HepG2 (cell line): ENCODE measurements at regions not wholly inside any gene's neighbourhood (a gene's known extent, or its start where the extent isn't known, plus 50 kb on each side); places are given as distances from the start of the nearest gene placed in this dataset.

ENCODE experiments used
- ATAC-seq: fragments of 200-7000 bp; cut with Tn5 transposase; 3 replicates; pipeline ENCODE4 v1.9.1; 2020; ENCODE audit warnings: mild to moderate bottlenecking, moderate library complexity
- BruUV-seq: library from RNA; stranded (reverse); fragments of 400-500 nt; replicated peaks from 2 replicates; lab custom pipeline; 2021; lab: Mats Ljungman, UMichigan
- CTCF ChIA-PET: fragments of 300-600 bp; formaldehyde crosslinking; extraction: SDS; loops from one replicate; lab custom pipeline; 2021; ENCODE audit warnings: low total read pairs, inconsistent platforms, low intra/inter-chr PET ratio; lab: Yijun Ruan, JAX
- POLR2A ChIA-PET: fragments of 350-600 bp; sonication (Branson Sonifier 250); formaldehyde crosslinking; loops from one replicate; lab custom pipeline; 2020; ENCODE audit warnings: antibody characterized with exemption, inconsistent platforms; lab: Yijun Ruan, JAX
- DNase-seq: peaks from one replicate; pipeline ENCODE4 v3.0.0-alpha.2; 2015; ENCODE audit warnings: low spot score
- FAIRE-seq: peaks from 3 replicates; lab custom pipeline; 2011; peaks lifted over from hg19 to GRCh38; lab: Jason Lieb, UNC
- H2AFZ ChIP-seq: one replicate; pipeline ENCODE4 v1.6.1; 2011; ENCODE audit warnings: low read length, inconsistent platforms
- H3K27ac ChIP-seq: fragments of 300-600 bp; 3 replicates; pipeline ENCODE4 v1.8.0; 2011; ENCODE audit warnings: mixed run types, mild to moderate bottlenecking, mixed read lengths, low read length, inconsistent platforms; ENCODE audit not compliant: insufficient read depth; ENCODE audit errors: extremely low read length
- H3K27me3 ChIP-seq, 2 experiments: fragments of 200-600 bp in 1 of 2; 2 replicates in 1 of 2; 3 replicates in 1 of 2; pipeline versions ENCODE4 v1.6.0 to v1.8.0; 2011; ENCODE audit warnings: low read length in 2 of 2, mild to moderate bottlenecking in 2 of 2, moderate library complexity in 2 of 2, inconsistent platforms in 1 of 2; ENCODE audit not compliant: insufficient read depth in 2 of 2, control insufficient read depth in 1 of 2
- H3K36me3 ChIP-seq, 2 experiments: fragments of 200-600 bp in 1 of 2; replicated peaks in 1 of 2; 2 replicates in 1 of 2; 3 replicates in 1 of 2; pipeline versions ENCODE4 v1.5.1 to v1.8.0; 2011; ENCODE audit warnings: low read length in 2 of 2, inconsistent platforms in 1 of 2; ENCODE audit not compliant: insufficient read depth in 2 of 2, control insufficient read depth in 1 of 2
- H3K4me1 ChIP-seq: 2 replicates; pipeline ENCODE4 v1.5.1; 2012; ENCODE audit warnings: low read length, inconsistent platforms; ENCODE audit not compliant: insufficient read depth
- H3K4me2 ChIP-seq: 2 replicates; pipeline ENCODE4 v1.6.0; 2011; ENCODE audit warnings: low read depth, low read length, inconsistent platforms
- H3K4me3 ChIP-seq, 3 experiments: fragments of 200-600 bp in 1 of 3; sonication (generic), shearing (Covaris generic) in 1 of 3; replicated peaks in 1 of 3; 2 replicates each; pipeline ENCODE4 v1.5.1; 2011 to 2016; ENCODE audit warnings: low read length in 3 of 3, inconsistent platforms in 2 of 3, low read depth in 2 of 3, mild to moderate bottlenecking in 2 of 3, control low read depth in 1 of 3, mixed read lengths in 1 of 3; ENCODE audit not compliant: insufficient read depth in 1 of 3
- H3K79me2 ChIP-seq: one replicate; pipeline ENCODE4 v1.6.1; 2011; ENCODE audit warnings: low read length, inconsistent platforms; ENCODE audit not compliant: insufficient read depth
- H3K9ac ChIP-seq: 2 replicates; pipeline ENCODE4 v1.6.0; 2011; ENCODE audit warnings: mild to moderate bottlenecking, low read depth, low read length, inconsistent platforms; ENCODE audit not compliant: insufficient read depth
- H3K9me3 ChIP-seq: 2 replicates; pipeline ENCODE4 v1.5.1; 2012; ENCODE audit warnings: mild to moderate bottlenecking, low read length
- H4K20me1 ChIP-seq: 2 replicates; pipeline ENCODE4 v1.6.0; 2011; ENCODE audit warnings: inconsistent platforms, mild to moderate bottlenecking, low read length, moderate library complexity; ENCODE audit not compliant: insufficient read depth
- ATF7 ChIP-seq, 2 experiments: fragments of 450-650 bp in 1 of 2; sonication (generic) in 1 of 2; formaldehyde crosslinking in 1 of 2; IDR thresholded peaks; 2 replicates each; pipeline versions ENCODE4 v1.4.0 to v1.6.1; 2016 to 2020; ENCODE audit warnings: antibody characterized with exemption in 1 of 2, mild to moderate bottlenecking in 1 of 2, missing genetic modification reagents in 1 of 2
- ATF7-NPFF ChIP-seq: sonication (generic); formaldehyde crosslinking; IDR thresholded peaks from 2 replicates; pipeline ENCODE4 v1.8.1; 2023; ENCODE audit warnings: mild to moderate bottlenecking, low read depth, missing genetic modification reagents, moderate library complexity
- CHCHD3 ChIP-seq: sonication (generic); formaldehyde crosslinking; IDR thresholded peaks from 2 replicates; pipeline ENCODE4 v1.8.0; 2022; ENCODE audit warnings: mild to moderate bottlenecking, missing genetic modification reagents, moderate library complexity
- ERF ChIP-seq: IDR thresholded peaks from 2 replicates; pipeline ENCODE4 v1.6.1; 2018; ENCODE audit warnings: missing biosample characterization, missing genetic modification reagents
- HIVEP1 ChIP-seq: sonication (generic); formaldehyde crosslinking; IDR thresholded peaks from 2 replicates; pipeline ENCODE4 v1.4.0; 2020; ENCODE audit warnings: mild to moderate bottlenecking, missing genetic modification reagents
- PRDM4 ChIP-seq: sonication (generic); formaldehyde crosslinking; IDR thresholded peaks from 2 replicates; pipeline ENCODE4 v1.9.0; 2021; ENCODE audit warnings: missing genetic modification reagents, borderline replicate concordance
- SALL1 ChIP-seq: sonication (generic); formaldehyde crosslinking; IDR thresholded peaks from 2 replicates; pipeline ENCODE4 v1.8.0; 2022; ENCODE audit warnings: mild to moderate bottlenecking, missing genetic modification reagents
- SATB2 ChIP-seq: sonication (generic); formaldehyde crosslinking; IDR thresholded peaks from 2 replicates; pipeline ENCODE4 v1.5.0; 2020; ENCODE audit warnings: missing genetic modification reagents
- SNAPC2 ChIP-seq: sonication (generic); formaldehyde crosslinking; IDR thresholded peaks from 2 replicates; pipeline ENCODE4 v1.8.1; 2022; ENCODE audit warnings: mild to moderate bottlenecking, missing genetic modification reagents
- ZBTB37 ChIP-seq: sonication (generic); formaldehyde crosslinking; IDR thresholded peaks from 2 replicates; pipeline ENCODE4 v1.4.0; 2020; ENCODE audit warnings: mild to moderate bottlenecking, missing genetic modification reagents
- ZC3H4 ChIP-seq: sonication (generic); formaldehyde crosslinking; IDR thresholded peaks from 2 replicates; pipeline ENCODE4 v1.4.0; 2020; ENCODE audit warnings: missing genetic modification reagents, borderline replicate concordance
- ZFP36 ChIP-seq: fragments of 150-350 bp; IDR thresholded peaks from 2 replicates; pipeline ENCODE4 v1.6.1; 2018; ENCODE audit warnings: borderline replicate concordance, low read length, low read depth; ENCODE audit not compliant: partially characterized antibody
- ZMYM4 ChIP-seq: sonication (generic); formaldehyde crosslinking; IDR thresholded peaks from 2 replicates; pipeline ENCODE4 v1.8.1; 2023; ENCODE audit warnings: mild to moderate bottlenecking, missing genetic modification reagents
- ZNF225 ChIP-seq: sonication (generic); formaldehyde crosslinking; IDR thresholded peaks from 2 replicates; pipeline ENCODE4 v1.4.0; 2020; ENCODE audit warnings: mild to moderate bottlenecking, missing genetic modification reagents
- ZNF552 ChIP-seq: sonication (generic); formaldehyde crosslinking; IDR thresholded peaks from 2 replicates; pipeline ENCODE4 v1.9.0; 2022; ENCODE audit warnings: missing genetic modification reagents, mild to moderate bottlenecking, borderline replicate concordance
- ZNF839 ChIP-seq: sonication (generic); formaldehyde crosslinking; IDR thresholded peaks from 2 replicates; pipeline ENCODE4 v1.4.0; 2020; ENCODE audit warnings: missing genetic modification reagents, mild to moderate bottlenecking, borderline replicate concordance
- ZSCAN12 ChIP-seq: sonication (generic); formaldehyde crosslinking; IDR thresholded peaks from 2 replicates; pipeline ENCODE4 v1.9.0; 2021; ENCODE audit warnings: mild to moderate bottlenecking, missing genetic modification reagents
- ZSCAN20 ChIP-seq: sonication (generic); formaldehyde crosslinking; IDR thresholded peaks from 2 replicates; pipeline ENCODE4 v1.4.0; 2020; ENCODE audit warnings: missing genetic modification reagents, mild to moderate bottlenecking, borderline replicate concordance
- WGBS: methylation state at CpG from one replicate; pipeline ENCODE4 v1.1.6; 2017; ENCODE audit warnings: low lambda C conversion rate; 5-methylcytosine and 5-hydroxymethylcytosine counted together
- in situ Hi-C: cut with HindIII; loops from 2 replicates; pipeline ENCODE4 v1.10.0; 2017; ENCODE audit warnings: low pct_unique_long_range_greater_than_20kb; ENCODE audit not compliant: extremely low pct_ligation_motif_present
- intact Hi-C: fragments of 100-400 bp; cut with micrococcal nuclease; formaldehyde crosslinking; loops from one replicate; pipeline ENCODE4 v1.10.0; 2022; ENCODE audit not compliant: unreplicated experiment
- TF ChIP-seq, protein P1 (sequence below): sonication (generic); formaldehyde crosslinking; IDR thresholded peaks from 2 replicates; pipeline ENCODE4 v1.5.1; 2020; ENCODE audit warnings: missing genetic modification reagents, mild to moderate bottlenecking, borderline replicate concordance

DNA sequence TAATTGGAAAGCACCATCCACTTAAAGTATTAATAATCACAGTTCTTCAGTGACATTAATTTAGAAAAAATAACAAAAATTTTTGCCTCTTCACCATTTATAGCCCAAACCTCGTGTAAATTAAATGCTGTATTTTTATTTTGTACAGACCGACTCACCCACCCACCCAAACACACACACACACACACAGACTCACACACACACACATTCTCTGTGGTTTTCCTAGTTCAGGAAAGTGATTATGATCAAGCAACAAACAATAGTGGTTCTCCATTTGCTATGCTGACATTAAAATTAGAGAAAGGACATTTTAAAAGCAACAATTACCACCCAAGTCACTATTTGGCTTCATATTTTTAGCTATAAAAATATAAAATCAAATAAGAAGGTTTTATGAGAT, 112.5 kb upstream of the FLRT2 start:
- no peak for DNase-seq
- in situ Hi-C loops = loop anchor here (10.0 kb wide), 1 partner anchor 107 kb away; no protein-coding TSS in a partner anchor
- Histone ChIP-seq H3K27me3 (no peaks in the 10 kb centered on the region), H3K27ac (no peak overlapping the region), H4K20me1 (no peaks in the 10 kb centered on the region), H3K9ac (no peak overlapping the region), H3K36me3 (no peaks in the 10 kb centered on the region), H3K9me3 (peaks cover 58% of the 10 kb centered on the region), H3K4me1 (no peaks in the 10 kb centered on the region), H3K4me3 (no peak overlapping the region), H2AFZ (no peak overlapping the region), H3K4me2 (no peak overlapping the region), H3K79me2 (no peaks in the 10 kb centered on the region)
- TF ChIP-seq, protein P1, sequence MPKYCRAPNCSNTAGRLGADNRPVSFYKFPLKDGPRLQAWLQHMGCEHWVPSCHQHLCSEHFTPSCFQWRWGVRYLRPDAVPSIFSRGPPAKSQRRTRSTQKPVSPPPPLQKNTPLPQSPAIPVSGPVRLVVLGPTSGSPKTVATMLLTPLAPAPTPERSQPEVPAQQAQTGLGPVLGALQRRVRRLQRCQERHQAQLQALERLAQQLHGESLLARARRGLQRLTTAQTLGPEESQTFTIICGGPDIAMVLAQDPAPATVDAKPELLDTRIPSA = no peak
- TF ChIP-seq ZC3H4 (CRISPR knock-in tag) (no peak), ZSCAN12 (no peak), ATF7 (IDR thresholded peaks at IDR 0.05) (no peak), ATF7 (CRISPR knock-in tag; IDR thresholded peaks at IDR 0.05) (no peak), ZBTB37 (CRISPR knock-in tag) (no peak), ERF (CRISPR knock-in tag) (no peak), PRDM4 (CRISPR knock-in tag) (no peak), ZSCAN20 (CRISPR knock-in tag) (no peak), SNAPC2 (no peak), ATF7-NPFF (CRISPR knock-in tag) (no peak), HIVEP1 (CRISPR knock-in tag) (no peak), CHCHD3 (CRISPR knock-in tag) (no peak), ZMYM4 (CRISPR knock-in tag) (no peak), ZFP36 (no peak), SALL1 (no peak), ZNF552 (CRISPR knock-in tag) (no peak), ZNF839 (CRISPR knock-in tag) (no peak), ZNF225 (CRISPR knock-in tag) (no peak), SATB2 (CRISPR knock-in tag) (no peak)
- intact Hi-C loops = no loop called here
- BruUV-seq = no TSS peak
- no peak for FAIRE-seq
- no peak for ATAC-seq
- WGBS = 3% methylated on average over 2 of the region's 2 CpGs
- ChIA-PET POLR2A (no interaction called here), CTCF (no interaction called here)
